ENCODE measurements at regions not wholly inside any gene's neighbourhood (a gene's known extent, or its start where the extent isn't known, plus 50 kb on each side); places are given as distances from the start of the nearest gene placed in this dataset.

DNA sequence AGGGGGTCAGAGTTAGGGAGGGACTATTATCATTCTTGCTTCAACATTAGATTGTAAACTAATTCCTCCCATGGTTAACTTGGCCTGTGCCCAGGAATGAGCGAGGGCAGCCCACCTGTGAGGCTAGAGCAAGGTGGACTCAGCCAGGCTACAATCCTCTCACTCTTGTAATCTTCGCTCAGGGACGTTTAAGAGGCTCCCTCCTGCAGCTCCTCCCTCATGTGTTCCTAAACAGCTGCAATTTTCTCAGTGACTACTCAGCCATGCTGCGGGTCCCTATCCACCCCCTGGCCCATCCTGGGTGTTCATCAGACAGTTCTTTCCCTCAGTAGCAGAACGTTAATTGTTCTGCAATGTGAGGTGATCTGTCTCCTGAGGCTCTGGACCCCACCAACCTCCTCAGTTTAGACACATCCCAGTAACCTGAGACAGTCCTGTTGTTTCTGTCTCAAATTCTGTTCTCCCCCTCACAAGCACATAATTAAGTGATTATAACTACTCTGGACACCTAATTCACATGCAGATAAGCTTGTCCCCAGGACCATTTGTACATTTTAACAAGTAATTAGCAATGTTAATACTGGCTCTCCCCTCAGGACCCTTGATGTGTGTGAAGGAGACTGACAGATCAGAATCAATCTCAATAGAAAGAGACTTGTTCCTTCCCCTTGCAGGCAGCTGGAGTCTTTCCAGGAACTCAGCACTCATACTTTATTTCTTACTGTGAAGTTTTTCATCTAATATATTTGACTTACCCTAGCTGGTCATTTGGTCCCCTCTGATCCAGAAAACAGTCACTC is 337.2 kb upstream of the B3GAT1 start:
- intact Hi-C loops (cut with micrococcal nuclease) = no loop called here
- no peak for DNase-seq
- ATAC-seq = no peak

GRCh38 chr11:134746609-134747008 is 334.6 kb upstream of the B3GAT1 start:
- no peak for DNase-seq
- intact Hi-C loops (cut with micrococcal nuclease) = no loop called here
- no peak for ATAC-seq

DNA sequence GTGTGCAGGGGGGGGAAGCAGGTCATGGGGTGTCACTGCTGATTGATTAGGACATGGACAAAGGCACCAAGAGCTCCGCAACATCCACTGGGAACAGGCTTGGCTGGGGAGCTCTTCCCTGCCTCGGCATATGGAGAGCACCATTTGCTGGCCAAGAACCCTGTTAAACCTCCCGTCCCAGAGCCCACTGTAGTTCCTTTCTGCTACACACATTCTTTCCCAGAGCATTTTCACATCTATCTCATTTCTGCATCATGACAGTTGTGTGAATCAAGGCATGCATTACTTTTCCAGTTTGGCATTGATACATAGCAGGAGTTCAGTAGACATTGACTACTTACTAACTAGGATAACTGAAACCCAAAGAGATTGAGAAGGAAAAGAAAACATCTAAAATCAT is 333.4 kb upstream of the B3GAT1 start:
- intact Hi-C loops (cut with micrococcal nuclease) = no loop called here
- no peak for DNase-seq
- no peak for ATAC-seq

GRCh38 chr11:134743820-134744195 is 331.8 kb upstream of the B3GAT1 start:
- intact Hi-C loops (cut with micrococcal nuclease) = no loop called here
- no peak for ATAC-seq
- no peak for DNase-seq

- no peak for ATAC-seq
- DNase-seq = no peak
- intact Hi-C loops (cut with micrococcal nuclease) = no loop called here
Measured at GRCh38 chr11:134742956-134743819, 331.1 kb upstream of the B3GAT1 start.

DNA sequence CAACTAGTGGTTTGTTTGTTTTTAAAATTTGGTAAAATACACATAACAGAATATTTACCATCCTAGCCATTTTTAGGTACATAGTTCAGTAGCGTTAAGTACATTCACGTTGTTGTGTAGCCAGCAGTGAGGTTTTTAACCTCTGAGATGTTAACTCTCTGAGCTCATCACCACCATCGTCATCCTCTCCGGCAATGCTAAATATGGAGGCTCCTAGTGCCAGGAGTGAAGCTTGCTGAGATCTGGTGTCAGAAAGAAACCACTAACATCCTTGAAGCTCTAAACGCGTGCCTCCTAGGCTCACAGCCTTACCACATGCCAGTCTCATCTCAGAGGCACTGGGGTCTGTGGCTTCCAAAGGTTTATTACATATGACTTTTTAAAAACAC is 330.2 kb upstream of the B3GAT1 start:
- DNase-seq = no peak
- intact Hi-C loops (cut with micrococcal nuclease) = no loop called here
- no peak for ATAC-seq

DNA sequence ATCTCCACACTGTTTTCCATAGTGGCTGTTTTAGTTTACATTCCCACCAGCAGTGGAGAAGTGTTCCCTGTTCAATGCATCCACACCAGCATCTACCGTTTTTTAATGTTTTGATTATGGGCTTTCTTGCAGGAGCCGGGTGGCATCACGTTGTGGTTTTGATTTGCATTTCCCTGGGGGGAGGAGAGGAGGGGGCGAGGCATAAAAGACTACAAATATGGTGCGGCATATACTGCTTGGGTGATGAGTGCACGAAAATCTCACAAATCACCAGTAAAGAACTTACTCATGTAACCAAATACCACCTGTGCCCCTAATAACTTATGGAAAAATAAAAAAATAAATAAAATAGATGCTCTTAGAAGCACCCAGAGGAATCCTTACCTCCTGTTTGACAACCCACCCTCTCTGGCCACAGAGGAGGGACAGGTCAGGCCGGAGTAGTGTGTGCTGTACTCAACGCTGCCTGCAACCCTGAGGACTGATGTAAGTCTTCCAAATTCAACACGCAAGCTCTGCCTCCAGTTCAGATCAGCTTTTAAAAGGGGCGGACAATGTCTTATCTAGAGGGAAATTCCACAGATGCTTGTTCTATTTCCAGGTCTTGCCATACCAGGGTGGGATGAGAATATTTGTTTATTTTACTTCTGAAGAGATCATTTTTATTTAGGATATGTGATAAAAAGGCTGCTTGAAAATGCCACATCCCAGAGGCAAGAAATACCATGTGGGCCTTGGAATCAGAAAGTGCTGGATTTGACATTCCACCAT is 329.6 kb upstream of the B3GAT1 start:
- intact Hi-C loops (cut with micrococcal nuclease) = no loop called here
- DNase-seq (no peak), ATAC-seq (no peak)

- DNase-seq (no peak), ATAC-seq (no peak)
- intact Hi-C loops (cut with micrococcal nuclease) = no loop called here
Measured at GRCh38 chr11:134740590-134741261, 328.7 kb upstream of the B3GAT1 start.

DNA sequence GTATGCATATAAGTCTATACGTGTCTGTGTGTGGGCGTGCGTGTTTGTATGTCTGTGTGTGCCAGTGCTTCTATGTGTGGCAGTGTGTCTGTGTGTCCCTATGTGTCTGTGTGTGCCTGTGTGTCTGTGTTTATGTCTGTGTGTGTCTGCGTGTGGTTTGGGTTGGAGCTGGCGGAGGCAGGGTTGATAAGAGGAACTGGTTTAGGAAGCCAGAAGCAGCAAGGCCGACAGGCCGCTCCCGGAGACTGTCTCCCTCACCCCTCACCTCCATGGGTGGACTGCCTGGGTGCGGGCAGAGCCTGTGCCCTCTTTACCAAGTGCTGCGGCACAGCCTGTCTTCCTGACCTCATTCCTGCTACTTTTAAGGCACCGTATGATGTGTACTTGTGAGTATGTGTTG is 327.1 kb upstream of the B3GAT1 start:
- ATAC-seq (no peak), DNase-seq (no peak)
- intact Hi-C loops (cut with micrococcal nuclease) = no loop called here

DNA sequence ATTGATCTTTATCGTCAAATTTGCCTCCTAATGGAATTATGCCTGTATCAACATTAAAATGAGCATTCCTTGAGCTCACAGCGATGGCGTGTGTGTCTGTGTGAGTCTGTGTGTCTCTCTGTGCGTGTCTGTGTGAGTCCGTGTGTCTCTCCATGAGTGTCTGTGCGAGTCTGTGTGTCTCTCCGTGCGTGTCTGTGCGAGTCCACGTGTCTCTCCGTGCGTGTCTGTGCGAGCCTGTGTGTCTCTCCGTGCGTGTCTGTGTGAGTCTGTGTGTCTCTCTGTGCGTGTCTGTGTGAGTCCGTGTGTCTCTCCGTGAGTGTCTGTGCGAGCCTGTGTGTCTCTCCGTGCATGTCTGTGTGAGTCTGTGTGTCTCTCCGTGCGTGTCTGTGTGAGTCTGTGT is 326.5 kb upstream of the B3GAT1 start:
- ATAC-seq (no peak), DNase-seq (no peak)
- intact Hi-C loops (cut with micrococcal nuclease) = no loop called here

DNA sequence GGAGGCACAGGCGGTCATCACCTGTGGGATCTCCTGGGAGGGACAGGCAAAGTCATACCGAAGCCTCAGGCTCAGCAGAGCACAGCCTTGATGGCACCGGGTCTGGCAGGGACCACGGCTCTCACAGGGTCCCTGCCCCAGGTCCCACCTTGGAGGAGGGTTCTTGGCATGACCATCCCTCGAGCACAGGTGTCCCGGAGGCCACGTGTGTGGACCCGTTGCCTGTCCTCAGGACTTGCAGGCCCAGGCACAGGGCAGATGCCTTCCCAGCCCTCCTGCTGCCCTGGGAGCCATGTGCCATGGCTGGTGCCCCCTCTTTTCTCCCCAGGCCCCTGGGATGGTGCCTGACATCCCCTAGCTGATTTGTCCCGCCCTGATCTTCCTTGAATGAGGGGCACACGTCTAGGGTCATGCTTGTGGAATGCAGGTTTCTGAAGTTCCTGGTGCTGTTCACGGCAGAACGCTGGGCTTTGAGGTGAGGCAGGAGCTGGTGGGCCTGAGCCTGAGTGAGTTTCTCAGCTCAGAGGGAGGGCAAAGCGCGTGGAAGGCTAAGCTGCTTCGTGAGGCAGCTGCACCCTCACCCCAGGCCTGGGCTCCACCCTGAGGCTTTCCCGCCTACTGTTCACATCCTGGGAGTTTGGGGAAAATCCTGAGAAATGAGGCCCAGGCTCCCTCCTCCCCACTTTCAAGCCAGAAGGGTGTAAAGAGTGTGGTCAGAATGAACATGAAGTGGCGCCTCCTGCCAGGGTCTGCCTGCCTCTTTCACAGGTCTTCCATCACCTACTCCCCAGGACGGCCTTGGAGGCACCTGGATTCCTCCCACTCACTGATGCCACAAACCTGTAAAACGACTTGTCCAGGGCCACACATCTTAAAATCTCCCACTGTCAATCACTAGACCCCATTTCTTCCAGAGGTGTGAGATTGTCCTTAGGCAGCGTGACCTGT is 325.8 kb upstream of the B3GAT1 start:
- no peak for DNase-seq
- intact Hi-C loops (cut with micrococcal nuclease) = no loop called here
- ATAC-seq = no peak

DNA sequence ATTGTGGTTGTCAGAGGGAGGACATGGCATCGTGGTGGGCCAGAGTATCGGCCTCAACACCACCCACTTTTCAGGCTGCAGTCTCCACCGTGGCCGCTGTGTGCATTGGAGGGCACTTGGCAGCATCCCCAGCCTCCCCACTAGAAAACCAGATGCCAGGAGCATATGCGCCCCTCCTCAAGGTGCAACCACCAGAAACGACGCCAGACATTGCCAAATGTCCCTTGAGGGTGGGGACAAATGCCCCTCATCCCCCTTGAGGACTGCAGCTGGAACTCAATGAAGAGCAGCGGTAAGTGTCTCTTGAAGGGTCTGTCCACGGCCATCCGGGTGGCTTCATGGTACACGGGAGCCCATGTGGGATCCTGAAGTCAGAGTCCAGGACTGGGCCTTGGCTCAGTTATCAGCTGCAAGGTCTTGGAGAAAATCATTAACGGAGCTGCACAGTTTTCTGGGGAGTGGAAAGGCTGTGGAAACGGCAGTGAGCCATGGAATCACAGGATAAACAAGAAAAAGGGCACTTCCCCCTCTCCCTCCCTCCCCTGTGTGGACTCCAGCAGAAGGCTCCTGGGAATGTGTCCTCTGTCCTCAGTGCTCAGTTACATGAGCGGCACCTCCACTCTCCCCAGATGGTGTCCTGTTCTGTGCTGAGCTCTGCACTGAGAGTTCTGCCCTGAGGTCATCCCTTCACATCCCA is 324.4 kb upstream of the B3GAT1 start:
- ATAC-seq (no peak), DNase-seq (no peak)
- intact Hi-C loops (cut with micrococcal nuclease) = no loop called here

GRCh38 chr11:134734894-134735293 is 322.9 kb upstream of the B3GAT1 start:
- ATAC-seq = no peak
- intact Hi-C loops (cut with micrococcal nuclease) = no loop called here

GRCh38 chr11:134734141-134734845 is 322.3 kb upstream of the B3GAT1 start:
- ATAC-seq = no peak
- intact Hi-C loops (cut with micrococcal nuclease) = no loop called here
- no peak for DNase-seq

More at GRCh38 chr11:134734894-134735293, 322.9 kb upstream of the B3GAT1 start:
- no peak for DNase-seq

DNA sequence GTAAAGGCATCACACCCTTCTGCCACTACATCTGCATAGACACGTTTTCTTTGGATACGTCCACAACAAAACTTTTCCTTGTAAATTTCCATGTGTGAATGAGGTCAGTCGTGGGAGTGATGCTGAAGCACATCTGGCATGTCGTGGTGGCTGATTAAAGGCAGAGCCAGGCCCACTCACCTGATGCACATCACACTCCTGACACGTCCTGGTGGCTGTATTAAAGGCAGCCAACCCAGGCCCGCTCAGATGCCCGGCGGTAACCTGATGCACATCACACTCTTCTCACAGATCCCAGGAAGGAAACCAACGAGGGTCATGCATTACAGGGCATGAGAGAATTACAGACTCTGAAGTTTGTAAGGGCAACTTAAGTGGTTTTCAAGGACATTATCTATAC is 321.6 kb upstream of the B3GAT1 start:
- no peak for DNase-seq
- ATAC-seq = no peak
- intact Hi-C loops (cut with micrococcal nuclease) = no loop called here

GRCh38 chr11:134731213-134731961 is 319.3 kb upstream of the B3GAT1 start:
- no peak for DNase-seq
- intact Hi-C loops (cut with micrococcal nuclease) = no loop called here
- no peak for ATAC-seq
